HUES64 (cell line): ENCODE measurements at regions not wholly inside any gene's neighbourhood (a gene's known extent, or its start where the extent isn't known, plus 50 kb on each side); places are given as distances from the start of the nearest gene placed in this dataset.
A peak's percentile ranks its signal among the peaks of the same experiment; 100 is the strongest.
"Not testable (repeated sequence)": the region's sequence is repeated elsewhere in the genome, so short reads cannot be mapped to it uniquely, and the experiment has no call there.

Source experiments
- H3K27ac ChIP-seq: 2 replicates; pipeline ENCODE4 v1.7.0; 2013; ENCODE audit warnings: low read depth, low read length, inconsistent platforms
- H3K27me3 ChIP-seq: 2 replicates; pipeline ENCODE4 v1.6.1; 2013; ENCODE audit warnings: mild to moderate bottlenecking, low read length; ENCODE audit not compliant: insufficient read depth
- H3K36me3 ChIP-seq: 2 replicates; pipeline ENCODE4 v1.6.1; 2013; ENCODE audit warnings: mild to moderate bottlenecking, low read length; ENCODE audit not compliant: insufficient read depth
- H3K4me1 ChIP-seq: 2 replicates; pipeline ENCODE4 v1.6.1; 2013; ENCODE audit warnings: mild to moderate bottlenecking, low read length, moderate library complexity; ENCODE audit not compliant: insufficient read depth
- H3K4me3 ChIP-seq: 2 replicates; pipeline ENCODE4 v1.5.1; 2013; ENCODE audit warnings: mild to moderate bottlenecking, low read length, moderate library complexity
- H3K9ac ChIP-seq: 2 replicates; pipeline ENCODE4 v1.6.1; 2013; ENCODE audit warnings: mild to moderate bottlenecking, low read depth, low read length
- H3K9me3 ChIP-seq: 2 replicates; pipeline ENCODE4 v1.6.1; 2013; ENCODE audit warnings: low read depth, low read length; ENCODE audit not compliant: insufficient read depth
- WGBS: fragments of 150-250, 120-280 bp; methylation state at CpG from one replicate; pipeline ENCODE4 v1.1.7; 2013; ENCODE audit warnings: missing lambda C conversion rate; 5-methylcytosine and 5-hydroxymethylcytosine counted together

GRCh38 chr7:85286446-85286845 is 99.6 kb upstream of the SEMA3D start:
- no peak overlapping the region for H3K27ac ChIP-seq
- H3K9ac ChIP-seq: no peak overlapping the region
- H3K36me3 ChIP-seq: no peaks in the 10 kb centered on the region
- H3K27me3 ChIP-seq: no peaks in the 10 kb centered on the region
- no peak overlapping the region for H3K4me3 ChIP-seq
- H3K9me3 ChIP-seq: no peaks in the 10 kb centered on the region
- 91% methylated on average over 3 of the region's 3 CpGs for WGBS
- peaks cover 27% of the 10 kb centered on the region for H3K4me1 ChIP-seq

DNA sequence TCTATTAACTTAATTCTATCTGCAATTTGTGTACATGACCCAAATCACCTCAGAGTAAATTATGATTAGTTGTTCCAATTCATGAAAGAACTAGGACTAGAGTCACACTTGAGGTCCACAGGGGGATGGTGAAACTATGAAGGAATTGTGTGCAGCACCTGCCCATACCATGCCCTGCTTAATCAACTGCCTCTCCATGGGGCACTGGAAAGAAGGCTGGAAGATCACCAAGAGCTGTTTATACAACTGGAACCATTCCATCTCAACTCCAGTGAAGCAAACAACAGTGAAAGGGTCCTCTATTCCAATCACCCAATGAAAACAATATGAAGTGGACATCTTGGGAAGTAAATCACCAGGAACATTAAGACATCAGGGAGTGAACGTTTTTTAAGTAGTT is 98.7 kb upstream of the SEMA3D start:
- Histone ChIP-seq H3K9me3 (no peaks in the 10 kb centered on the region), H3K36me3 (no peaks in the 10 kb centered on the region), H3K27me3 (no peaks in the 10 kb centered on the region), H3K4me1 (peaks cover 25% of the 10 kb centered on the region), H3K4me3 (no peak overlapping the region), H3K27ac (no peak overlapping the region), H3K9ac (no peak overlapping the region)
- WGBS: no CpG with 5 or more reads among the region's 1 CpG

GRCh38 chr7:85275204-85275603 is 88.3 kb upstream of the SEMA3D start:
- H3K27me3 ChIP-seq: no peaks in the 10 kb centered on the region
- H3K9me3 ChIP-seq: no peaks in the 10 kb centered on the region
- H3K9ac ChIP-seq: 0 out of 2 replicates have a peak overlapping the region, but pooled peaks have one; percentile 37
- H3K4me1 ChIP-seq: peaks cover 39% of the 10 kb centered on the region
- WGBS: 38% methylated on average over 4 of the region's 5 CpGs
- peak overlapping the region; percentile 18; the same call in 1 of the 2 replicates for H3K4me3 ChIP-seq
- no peaks in the 10 kb centered on the region for H3K36me3 ChIP-seq
- H3K27ac ChIP-seq: peak overlapping the region; percentile 85

DNA sequence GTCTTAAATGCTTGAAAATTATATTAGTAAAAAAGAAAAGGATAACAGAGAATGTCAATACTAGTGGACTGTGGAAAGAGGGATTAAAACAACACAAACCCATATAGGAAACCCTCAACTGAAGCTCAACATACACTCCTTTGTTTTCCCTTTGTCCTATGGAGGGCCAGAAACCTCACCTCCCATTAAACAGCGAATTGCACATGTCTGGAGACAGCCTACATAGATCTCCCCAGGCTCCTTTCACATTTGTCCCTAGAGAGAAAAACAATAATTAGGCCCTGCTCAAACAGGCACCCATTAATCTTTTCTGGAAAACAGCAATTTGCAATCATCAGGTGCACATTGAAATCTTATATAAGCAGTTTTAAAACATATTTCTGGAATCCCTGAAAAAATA is 87.6 kb upstream of the SEMA3D start:
- H3K9ac ChIP-seq: no peak overlapping the region
- 79% methylated on average over 1 of the region's 1 CpG for WGBS
- H3K36me3 ChIP-seq: no peaks in the 10 kb centered on the region
- no peaks in the 10 kb centered on the region for H3K9me3 ChIP-seq
- H3K4me1 ChIP-seq: peaks cover 39% of the 10 kb centered on the region
- no peak overlapping the region for H3K4me3 ChIP-seq
- no peaks in the 10 kb centered on the region for H3K27me3 ChIP-seq
- H3K27ac ChIP-seq: peak overlapping the region; percentile 85; the same call in 1 of the 2 replicates

DNA sequence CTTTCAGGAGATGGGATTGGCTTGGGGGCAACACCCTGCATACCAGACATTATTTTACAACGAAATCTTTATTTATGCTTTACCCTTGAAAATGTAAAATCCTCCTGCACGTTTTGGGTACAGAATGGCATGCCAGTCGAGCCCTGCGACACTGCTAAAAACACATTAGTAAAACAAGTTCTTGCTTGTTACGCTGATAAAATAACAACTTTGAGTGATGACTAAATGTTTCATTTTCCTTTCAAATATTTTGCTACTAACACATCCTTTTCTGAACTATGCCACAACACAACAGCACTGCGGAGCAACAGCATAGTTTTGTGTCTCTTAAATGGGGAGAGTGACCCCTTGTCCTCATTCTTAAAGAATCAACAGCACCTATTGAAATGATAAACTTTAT is 76.0 kb upstream of the SEMA3D start:
- Histone ChIP-seq H3K27me3 (no peaks in the 10 kb centered on the region), H3K4me3 (no peak overlapping the region), H3K27ac (no peak overlapping the region), H3K36me3 (no peaks in the 10 kb centered on the region), H3K9me3 (no peaks in the 10 kb centered on the region), H3K4me1 (peaks cover 7% of the 10 kb centered on the region), H3K9ac (no peak overlapping the region)
- 83% methylated on average over 6 of the region's 6 CpGs for WGBS

DNA sequence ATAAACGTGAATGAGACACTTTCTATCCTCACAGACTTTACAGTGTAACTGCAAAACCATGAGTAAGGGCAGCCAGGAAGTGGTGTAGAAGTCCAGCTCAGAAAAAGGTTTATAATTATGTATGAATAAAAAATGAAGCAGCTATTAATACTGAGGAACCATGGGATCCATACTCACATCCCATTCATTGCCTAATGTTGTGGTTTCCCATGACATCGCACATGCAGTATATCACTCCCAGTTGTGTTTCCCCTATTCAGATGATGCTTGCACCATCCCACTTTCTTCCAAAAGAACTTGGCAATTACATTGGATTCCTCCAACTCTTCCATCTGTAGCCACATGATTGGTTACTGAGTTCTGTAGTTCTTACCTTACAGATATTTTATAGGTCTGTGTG is 74.5 kb upstream of the SEMA3D start:
- no peak overlapping the region for H3K27ac ChIP-seq
- 89% methylated on average over 2 of the region's 2 CpGs for WGBS
- no peak overlapping the region for H3K4me3 ChIP-seq
- no peaks in the 10 kb centered on the region for H3K36me3 ChIP-seq
- peaks cover 7% of the 10 kb centered on the region for H3K4me1 ChIP-seq
- no peak overlapping the region for H3K9ac ChIP-seq
- H3K9me3 ChIP-seq: no peaks in the 10 kb centered on the region
- no peaks in the 10 kb centered on the region for H3K27me3 ChIP-seq

DNA sequence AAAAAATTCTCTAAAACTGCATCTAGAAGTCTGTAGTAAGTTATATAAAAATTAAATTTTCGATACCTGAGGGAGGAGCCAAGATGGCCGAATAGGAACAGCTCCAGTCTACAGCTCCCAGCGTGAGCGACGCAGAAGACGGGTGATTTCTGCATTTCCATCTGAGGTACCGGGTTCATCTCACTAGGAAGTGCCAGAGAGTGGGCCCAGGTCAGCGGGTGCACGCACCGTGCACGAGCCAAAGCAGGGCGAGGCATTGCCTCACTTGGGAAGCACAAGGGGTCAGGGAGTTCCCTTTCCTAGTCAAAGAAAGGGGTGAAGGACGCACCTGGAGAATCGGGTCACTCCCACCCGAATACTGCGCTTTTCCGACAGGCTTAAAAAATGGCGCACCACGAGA is 62.9 kb upstream of the SEMA3D start:
- not testable (repeated sequence) for H3K9me3 ChIP-seq, H3K27ac ChIP-seq, H3K36me3 ChIP-seq, H3K4me3 ChIP-seq, H3K4me1 ChIP-seq, H3K27me3 ChIP-seq, H3K9ac ChIP-seq
- 97% methylated on average over 19 of the region's 19 CpGs for WGBS

DNA sequence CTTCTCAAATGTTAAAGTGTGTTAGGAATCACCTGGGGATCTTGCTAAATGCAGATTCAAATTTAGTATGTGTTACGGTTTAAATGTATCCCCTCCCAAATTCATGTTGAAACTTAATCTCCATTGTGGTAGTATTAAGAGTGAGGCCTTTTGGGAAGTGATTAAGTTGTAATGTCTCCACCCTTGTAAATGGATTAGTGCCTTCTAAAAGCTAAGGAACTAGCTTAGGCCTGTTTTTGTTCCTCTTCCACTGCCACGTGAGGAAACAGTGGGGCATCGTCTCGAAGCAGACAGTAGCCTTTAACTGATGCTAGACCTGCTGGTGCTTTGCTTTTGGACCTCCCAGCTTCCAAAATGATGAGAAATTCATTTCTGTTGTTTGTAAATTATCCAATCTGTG is 52.3 kb upstream of the SEMA3D start:
- H3K9ac ChIP-seq: no peak overlapping the region
- no peaks in the 10 kb centered on the region for H3K9me3 ChIP-seq
- 90% methylated on average over 3 of the region's 4 CpGs for WGBS
- H3K27me3 ChIP-seq: no peaks in the 10 kb centered on the region; the same call in 1 of the 2 replicates
- no peaks in the 10 kb centered on the region for H3K4me1 ChIP-seq
- H3K36me3 ChIP-seq: no peaks in the 10 kb centered on the region
- H3K4me3 ChIP-seq: no peak overlapping the region
- H3K27ac ChIP-seq: no peak overlapping the region

DNA sequence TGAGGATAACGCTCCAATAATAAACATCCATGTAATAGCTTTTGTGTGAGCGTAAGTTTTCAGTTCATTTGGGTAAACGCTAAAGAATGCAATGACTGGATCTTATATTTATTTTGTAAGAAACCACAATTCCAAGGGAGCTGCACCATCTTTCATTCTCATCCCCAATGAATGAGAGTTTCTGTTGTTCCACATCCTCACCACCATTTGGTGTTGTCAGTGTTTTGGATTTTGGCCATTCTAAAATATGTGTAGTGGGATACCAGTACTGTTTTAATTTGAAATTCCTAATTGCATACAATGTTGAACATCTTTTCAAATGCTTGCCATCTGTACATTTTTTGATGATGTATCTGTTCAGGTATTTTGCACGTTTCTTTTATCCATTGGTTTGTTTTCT is 50.9 kb upstream of the SEMA3D start:
- Histone ChIP-seq H3K4me3 (no peak overlapping the region), H3K9me3 (no peaks in the 10 kb centered on the region), H3K36me3 (no peaks in the 10 kb centered on the region), H3K4me1 (no peaks in the 10 kb centered on the region), H3K9ac (no peak overlapping the region), H3K27me3 (no peaks in the 10 kb centered on the region; the same call in 1 of the 2 replicates), H3K27ac (no peak overlapping the region)
- 80% methylated on average over 2 of the region's 4 CpGs for WGBS
